Stimulated activated naive CD8-positive, alpha-beta T cell treated with anti-CD3 and anti-CD28 coated beads, Interleukin-15, Interleukin-2, amounts not matched to agents 100 ng/mL and 50 ng/mL, for 24 hours (primary cell): ENCODE measurements at regions not wholly inside any gene's neighbourhood (a gene's known extent, or its start where the extent isn't known, plus 50 kb on each side); places are given as distances from the start of the nearest gene placed in this dataset.

Source experiments
- H3K27ac Mint-ChIP-seq: one replicate; pipeline ENCODE4 v1.8.0; 2021; ENCODE audit warnings: mild to moderate bottlenecking, mixed read lengths
- H3K27me3 Mint-ChIP-seq: one replicate; pipeline ENCODE4 v1.8.0; 2021; ENCODE audit warnings: mixed read lengths
- H3K36me3 Mint-ChIP-seq: one replicate; pipeline ENCODE4 v1.8.0; 2021; ENCODE audit warnings: low read depth, mixed read lengths
- H3K4me1 Mint-ChIP-seq: one replicate; pipeline ENCODE4 v1.8.0; 2021; ENCODE audit warnings: low read depth, mixed read lengths
- H3K4me3 Mint-ChIP-seq: one replicate; pipeline ENCODE4 v1.8.0; 2021; ENCODE audit warnings: mild to moderate bottlenecking, mixed read lengths
- H3K9me3 Mint-ChIP-seq: one replicate; pipeline ENCODE4 v1.8.0; 2021; ENCODE audit warnings: mixed read lengths

GRCh38 chr2:109070290-109070689 is 58.7 kb upstream of the SH3RF3 start:
- Mint-ChIP-seq H3K27ac (no peak overlapping the region), H3K36me3 (no peaks in the 10 kb centered on the region), H3K4me1 (peaks cover under 1% of the 10 kb centered on the region), H3K9me3 (peaks cover 4% of the 10 kb centered on the region), H3K4me3 (no peak overlapping the region), H3K27me3 (no peaks in the 10 kb centered on the region)

- H3K36me3 Mint-ChIP-seq = no peaks in the 10 kb centered on the region
- H3K27me3 Mint-ChIP-seq = no peaks in the 10 kb centered on the region
- no peak overlapping the region for H3K27ac Mint-ChIP-seq
Measured at GRCh38 chr2:109069331-109070194, 59.4 kb upstream of the SH3RF3 start.

DNA sequence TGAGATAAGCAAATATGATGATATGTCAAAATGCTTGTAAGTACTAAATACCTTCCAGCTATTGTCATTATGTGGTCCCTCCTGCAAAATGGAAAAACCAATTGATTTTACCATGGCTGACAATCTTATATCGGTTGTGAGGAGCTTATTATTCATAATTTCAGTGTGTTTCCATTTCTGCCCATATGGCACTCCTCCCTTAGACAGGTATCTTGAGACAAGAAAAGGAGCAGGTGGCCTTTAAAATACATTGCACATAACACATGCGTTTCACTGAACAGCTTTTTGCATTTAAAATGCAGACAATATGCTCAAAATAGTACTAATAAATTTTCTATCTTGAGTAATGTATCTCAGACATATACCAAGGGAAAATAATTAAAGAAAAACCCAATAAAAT is 60.2 kb upstream of the SH3RF3 start:
- H3K4me1 Mint-ChIP-seq = no peaks in the 10 kb centered on the region
- peaks cover 4% of the 10 kb centered on the region for H3K9me3 Mint-ChIP-seq
- no peaks in the 10 kb centered on the region for H3K36me3 Mint-ChIP-seq
- no peaks in the 10 kb centered on the region for H3K27me3 Mint-ChIP-seq
- no peak overlapping the region for H3K4me3 Mint-ChIP-seq
- no peak overlapping the region for H3K27ac Mint-ChIP-seq

More at GRCh38 chr2:109069331-109070194, 59.4 kb upstream of the SH3RF3 start:
- Mint-ChIP-seq H3K9me3 (peaks cover 4% of the 10 kb centered on the region), H3K4me1 (no peaks in the 10 kb centered on the region), H3K4me3 (no peak overlapping the region)

DNA sequence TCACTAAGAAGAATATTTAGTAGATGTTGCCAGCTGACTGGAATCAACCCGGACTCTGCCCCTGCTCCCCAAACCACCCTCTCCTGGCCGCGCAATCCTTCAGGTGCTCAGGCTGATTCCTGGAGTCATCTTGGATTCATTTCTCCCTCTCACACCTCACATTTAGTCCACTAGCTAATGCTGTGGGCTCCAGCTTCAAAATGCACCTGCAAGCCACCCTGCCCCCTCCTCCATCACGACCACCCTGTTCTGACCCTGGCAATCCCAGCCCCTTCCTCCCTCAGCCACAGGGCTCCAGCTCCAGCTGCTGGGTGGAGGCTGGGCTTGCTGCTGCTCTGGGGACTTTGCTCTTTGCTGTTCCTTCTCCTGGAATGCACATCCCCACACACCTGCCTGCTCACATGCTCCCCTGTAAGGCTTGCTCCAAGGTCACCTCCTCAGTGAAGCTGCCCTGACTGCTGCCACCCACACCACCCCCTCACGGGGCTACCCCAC is 61.3 kb upstream of the SH3RF3 start:
- H3K27me3 Mint-ChIP-seq = no peaks in the 10 kb centered on the region
- no peaks in the 10 kb centered on the region for H3K36me3 Mint-ChIP-seq
- H3K9me3 Mint-ChIP-seq = no peaks in the 10 kb centered on the region
- peaks cover 5% of the 10 kb centered on the region for H3K4me1 Mint-ChIP-seq
- no peak overlapping the region for H3K4me3 Mint-ChIP-seq
- H3K27ac Mint-ChIP-seq = no peak overlapping the region

- Mint-ChIP-seq H3K27ac (no peak overlapping the region), H3K36me3 (no peaks in the 10 kb centered on the region), H3K4me3 (no peak overlapping the region), H3K27me3 (no peaks in the 10 kb centered on the region), H3K4me1 (peaks cover 5% of the 10 kb centered on the region), H3K9me3 (no peaks in the 10 kb centered on the region)
Measured at GRCh38 chr2:109066917-109067597, 61.9 kb upstream of the SH3RF3 start.

DNA sequence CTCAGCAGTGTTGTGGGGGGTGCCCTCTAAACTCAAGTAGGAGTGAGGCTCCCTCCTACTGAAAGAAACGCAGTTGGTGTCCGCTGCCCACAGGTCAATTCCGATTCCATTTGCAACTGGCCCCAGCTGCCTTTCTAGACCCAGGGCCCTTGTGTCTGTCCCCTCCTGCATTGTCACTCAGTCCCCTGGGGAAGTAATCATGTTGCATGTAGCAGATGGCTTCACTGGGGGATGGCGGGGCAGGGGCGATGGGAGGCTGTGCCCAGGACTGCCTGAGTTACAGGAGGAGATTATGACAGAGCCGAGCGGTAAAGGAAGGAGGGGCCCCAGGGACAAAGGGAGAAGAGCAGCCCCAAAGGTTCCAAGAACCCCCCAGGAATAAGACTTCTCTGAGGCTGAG is 62.5 kb upstream of the SH3RF3 start:
- H3K9me3 Mint-ChIP-seq = no peaks in the 10 kb centered on the region
- peaks cover 5% of the 10 kb centered on the region for H3K4me1 Mint-ChIP-seq
- H3K27me3 Mint-ChIP-seq = no peaks in the 10 kb centered on the region

GRCh38 chr2:109065391-109065734 is 63.6 kb upstream of the SH3RF3 start:
- H3K9me3 Mint-ChIP-seq = no peaks in the 10 kb centered on the region
- no peak overlapping the region for H3K27ac Mint-ChIP-seq

More for the DNA sequence above, 62.5 kb upstream of the SH3RF3 start:
- Mint-ChIP-seq H3K36me3 (no peaks in the 10 kb centered on the region), H3K4me3 (no peak overlapping the region), H3K27ac (no peak overlapping the region)

DNA sequence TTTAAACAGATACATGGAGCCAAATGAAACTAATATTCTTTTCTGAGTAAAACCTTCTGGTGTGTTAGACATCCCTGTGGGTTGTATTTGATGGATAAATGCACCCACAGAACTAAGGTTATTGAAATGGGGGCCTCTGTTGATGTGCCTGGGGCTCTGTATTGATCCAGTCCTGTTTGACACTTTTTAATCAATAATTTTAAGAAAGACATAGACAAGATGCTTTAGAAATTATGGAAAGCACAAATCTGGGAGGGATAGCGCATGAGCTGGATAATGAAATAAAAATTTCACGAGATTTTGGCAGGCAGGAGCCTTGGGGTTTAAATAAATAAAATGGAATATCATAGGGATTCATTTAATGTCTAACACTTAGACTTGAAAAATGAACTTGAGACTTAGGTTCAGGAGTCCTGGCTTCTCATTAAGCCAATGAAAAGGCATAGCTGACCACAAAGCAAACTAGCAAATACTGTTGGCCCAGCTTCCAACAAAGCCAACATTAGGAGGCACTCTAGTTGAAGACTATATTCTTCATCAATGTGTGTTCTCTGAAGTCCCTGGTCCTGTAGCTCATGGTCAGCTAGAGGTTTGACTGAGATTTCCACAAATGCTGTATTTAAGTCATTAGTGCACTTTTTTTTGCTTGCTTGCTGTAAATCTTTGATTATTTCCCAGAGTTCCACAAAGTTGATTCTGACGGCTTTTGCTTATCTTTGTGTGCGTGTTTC is 64.2 kb upstream of the SH3RF3 start:
- H3K36me3 Mint-ChIP-seq = no peaks in the 10 kb centered on the region
- H3K4me3 Mint-ChIP-seq = no peak overlapping the region

More at GRCh38 chr2:109065391-109065734, 63.6 kb upstream of the SH3RF3 start:
- Mint-ChIP-seq H3K4me3 (no peak overlapping the region), H3K36me3 (no peaks in the 10 kb centered on the region), H3K4me1 (peaks cover 5% of the 10 kb centered on the region), H3K27me3 (no peaks in the 10 kb centered on the region)

DNA sequence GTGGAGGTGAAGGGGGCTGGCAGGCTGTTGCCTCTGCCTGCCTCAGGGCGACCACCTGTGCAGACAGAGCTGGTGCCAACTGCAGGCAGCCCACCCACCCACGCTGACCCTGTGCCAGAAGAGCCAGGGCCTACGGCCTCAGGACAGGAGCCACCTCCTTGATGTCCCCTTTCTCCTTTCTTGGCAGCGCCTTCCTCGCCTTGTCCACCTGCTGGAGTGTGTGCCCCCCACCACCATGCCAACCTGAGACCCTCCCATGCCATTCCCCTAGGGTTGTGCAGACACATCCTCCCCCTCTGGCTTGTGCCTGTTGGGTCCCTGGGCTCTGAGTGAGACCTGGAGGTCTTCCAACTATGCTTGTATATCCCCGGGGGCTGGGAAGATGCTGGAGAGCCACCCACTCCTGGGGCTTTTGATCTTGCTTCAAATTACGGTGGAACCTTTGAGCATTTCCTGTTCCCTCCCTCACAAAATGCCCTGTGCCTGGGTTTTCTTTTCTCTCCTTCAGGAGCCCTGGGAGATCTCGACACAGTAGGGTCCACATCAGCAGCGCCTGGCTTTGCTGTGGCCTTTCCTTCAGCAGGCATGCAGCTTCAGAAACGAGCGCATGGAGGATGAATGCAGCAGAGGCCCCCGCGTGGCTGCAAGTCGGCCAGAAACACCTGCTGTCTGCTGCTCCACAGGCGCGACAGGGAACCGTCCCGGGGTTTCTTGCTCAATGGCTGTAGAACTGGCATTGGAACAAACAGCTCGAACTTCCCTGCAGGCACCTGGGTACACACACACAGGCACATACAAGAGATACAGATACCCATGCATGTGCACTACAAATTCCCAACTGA is 65.9 kb upstream of the SH3RF3 start:
- Mint-ChIP-seq H3K4me1 (peaks cover 7% of the 10 kb centered on the region), H3K27ac (no peak overlapping the region), H3K27me3 (no peaks in the 10 kb centered on the region), H3K4me3 (no peak overlapping the region), H3K36me3 (no peaks in the 10 kb centered on the region), H3K9me3 (no peaks in the 10 kb centered on the region)

More for the DNA sequence above, 64.2 kb upstream of the SH3RF3 start:
- Mint-ChIP-seq H3K27me3 (no peaks in the 10 kb centered on the region), H3K27ac (no peak overlapping the region), H3K9me3 (no peaks in the 10 kb centered on the region), H3K4me1 (peaks cover 7% of the 10 kb centered on the region)

- Mint-ChIP-seq H3K4me1 (peaks cover 11% of the 10 kb centered on the region), H3K9me3 (no peaks in the 10 kb centered on the region), H3K27me3 (no peaks in the 10 kb centered on the region), H3K4me3 (no peak overlapping the region), H3K36me3 (no peaks in the 10 kb centered on the region), H3K27ac (no peak overlapping the region)
Measured at GRCh38 chr2:109062145-109062858, 66.7 kb upstream of the SH3RF3 start.

GRCh38 chr2:109061736-109062135 is 67.3 kb upstream of the SH3RF3 start:
- no peaks in the 10 kb centered on the region for H3K27me3 Mint-ChIP-seq
- no peak overlapping the region for H3K27ac Mint-ChIP-seq
- no peaks in the 10 kb centered on the region for H3K36me3 Mint-ChIP-seq
- peaks cover 11% of the 10 kb centered on the region for H3K4me1 Mint-ChIP-seq
- no peaks in the 10 kb centered on the region for H3K9me3 Mint-ChIP-seq
- no peak overlapping the region for H3K4me3 Mint-ChIP-seq

- Mint-ChIP-seq H3K9me3 (no peaks in the 10 kb centered on the region), H3K4me3 (no peak overlapping the region), H3K36me3 (no peaks in the 10 kb centered on the region)
Measured at GRCh38 chr2:109060496-109060895, 68.5 kb upstream of the SH3RF3 start.

DNA sequence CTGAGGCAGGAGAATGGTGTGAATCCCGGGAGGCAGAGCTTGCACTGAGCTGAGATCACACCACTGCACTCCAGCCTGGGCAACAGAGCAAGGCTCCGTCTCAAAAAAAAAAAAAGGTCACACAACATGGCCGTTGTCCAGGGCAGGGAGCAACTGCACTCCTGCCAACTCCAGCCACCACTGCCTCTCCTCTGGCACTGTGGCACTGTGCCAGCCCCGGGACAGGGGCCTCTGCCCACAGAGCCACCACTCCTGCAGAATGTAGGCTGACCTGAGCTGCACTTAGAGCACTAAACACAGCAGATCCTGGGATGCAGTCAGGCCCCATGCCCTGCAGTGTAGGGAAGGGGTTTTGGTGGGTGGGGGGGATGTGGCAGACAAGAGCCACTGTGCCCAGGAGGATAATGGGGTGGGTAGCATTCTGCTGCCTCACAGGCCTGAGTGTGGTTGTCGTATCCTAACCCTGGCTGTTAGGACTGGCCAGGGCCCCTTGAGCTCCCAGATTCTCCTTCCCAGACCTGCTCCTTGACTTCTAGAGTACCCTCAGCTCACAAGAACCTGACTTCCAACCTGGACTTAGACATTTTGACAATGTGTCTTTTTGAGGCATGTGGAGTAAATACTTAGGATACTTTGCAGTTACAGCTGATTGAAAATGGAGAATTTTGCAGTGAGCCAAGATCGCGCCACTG is 69.4 kb upstream of the SH3RF3 start:
- Mint-ChIP-seq H3K4me3 (no peak overlapping the region), H3K4me1 (peaks cover 11% of the 10 kb centered on the region), H3K36me3 (no peaks in the 10 kb centered on the region), H3K27ac (no peak overlapping the region), H3K27me3 (no peaks in the 10 kb centered on the region), H3K9me3 (no peaks in the 10 kb centered on the region)

More at GRCh38 chr2:109060496-109060895, 68.5 kb upstream of the SH3RF3 start:
- Mint-ChIP-seq H3K4me1 (peaks cover 11% of the 10 kb centered on the region), H3K27ac (no peak overlapping the region), H3K27me3 (no peaks in the 10 kb centered on the region)
